MCF 10A (cell line): ENCODE measurements at regions not wholly inside any gene's neighbourhood (a gene's known extent, or its start where the extent isn't known, plus 50 kb on each side); places are given as distances from the start of the nearest gene placed in this dataset.

Experiments used
- BruUV-seq: library from RNA; stranded (reverse); fragments of 400-500 nt; replicated peaks from 2 replicates; lab custom pipeline; 2021; lab: Mats Ljungman, UMichigan
- CTCF ChIA-PET: fragments of 300-600 bp; sonication (Branson Sonifier 250); formaldehyde crosslinking; extraction: SDS; loops from one replicate; lab custom pipeline; 2021; ENCODE audit warnings: antibody characterized with exemption, inconsistent platforms; lab: Yijun Ruan, JAX
- POLR2A ChIA-PET: fragments of 300-600, 350-650 bp; sonication (Branson Sonifier 250); formaldehyde crosslinking; extraction: SDS; loops from one replicate; lab custom pipeline; 2020; ENCODE audit warnings: antibody characterized with exemption, inconsistent platforms; lab: Yijun Ruan, JAX
- DNase-seq: peaks from one replicate; pipeline ENCODE4 v3.0.0-alpha.2; 2018; ENCODE audit not compliant: unreplicated experiment
- H3K27ac Mint-ChIP-seq: one replicate; pipeline ENCODE4 v1.8.0; 2022; ENCODE audit warnings: mild to moderate bottlenecking, low read depth, mixed read lengths; ENCODE audit not compliant: unreplicated experiment
- H3K27me3 Mint-ChIP-seq: one replicate; pipeline ENCODE4 v1.8.0; 2022; ENCODE audit warnings: mixed read lengths; ENCODE audit not compliant: insufficient read depth, unreplicated experiment
- H3K36me3 Mint-ChIP-seq: one replicate; pipeline ENCODE4 v1.8.0; 2022; ENCODE audit warnings: mild to moderate bottlenecking, moderate library complexity, mixed read lengths; ENCODE audit not compliant: insufficient read depth, unreplicated experiment
- H3K4me1 Mint-ChIP-seq: one replicate; pipeline ENCODE4 v1.8.0; 2022; ENCODE audit warnings: mixed read lengths; ENCODE audit not compliant: insufficient read depth, unreplicated experiment
- H3K4me3 Mint-ChIP-seq: one replicate; pipeline ENCODE4 v1.8.0; 2022; ENCODE audit warnings: mild to moderate bottlenecking, moderate library complexity, mixed read lengths; ENCODE audit not compliant: unreplicated experiment
- H3K9me3 Mint-ChIP-seq: one replicate; pipeline ENCODE4 v1.8.0; 2022; ENCODE audit warnings: mixed read lengths; ENCODE audit not compliant: unreplicated experiment
- CTCF ChIP-seq: fragments of 200-600 bp; IDR thresholded peaks from one replicate; pipeline ENCODE4 v1.8.0; 2022; ENCODE audit warnings: antibody characterized with exemption, mild to moderate bottlenecking; ENCODE audit not compliant: unreplicated experiment
- intact Hi-C: fragments of 100-400 bp; cut with micrococcal nuclease; formaldehyde crosslinking; loops from 2 replicates; pipeline ENCODE4 v1.14.1; 2022

- CTCF ChIA-PET = interaction anchor here (0.8 kb wide), 1 partner anchor 56 kb away, joined by 3 read pairs; no protein-coding TSS in a partner anchor
- H3K4me1 Mint-ChIP-seq = no peaks in the 10 kb centered on the region
- intact Hi-C loops = no loop called here
These were observed 417.4 kb upstream of the FMR1 start for GRCh38 chrX:147494365-147494764.

GRCh38 chrX:147498796-147499195, 412.9 kb upstream of the FMR1 start:
- Mint-ChIP-seq H3K36me3 (peaks cover 6% of the 10 kb centered on the region), H3K4me1 (no peaks in the 10 kb centered on the region), H3K27me3 (no peaks in the 10 kb centered on the region), H3K4me3 (no peak overlapping the region), H3K27ac (no peak overlapping the region), H3K9me3 (peaks cover 16% of the 10 kb centered on the region)
- TF ChIP-seq CTCF = no peak
- intact Hi-C loops = no loop called here
- no TSS peak for BruUV-seq
- ChIA-PET POLR2A (no interaction called here), CTCF (interaction anchor here (0.7 kb wide), 1 partner anchor 1202 kb away, joined by 3 read pairs; no protein-coding TSS in a partner anchor)
- no peak for DNase-seq

More at GRCh38 chrX:147494365-147494764, 417.4 kb upstream of the FMR1 start:
- H3K4me3 Mint-ChIP-seq = no peak overlapping the region
- no peaks in the 10 kb centered on the region for H3K36me3 Mint-ChIP-seq
- POLR2A ChIA-PET = no interaction called here
- no TSS peak for BruUV-seq
- H3K27ac Mint-ChIP-seq = no peak overlapping the region
- no peaks in the 10 kb centered on the region for H3K27me3 Mint-ChIP-seq
- peaks cover 11% of the 10 kb centered on the region for H3K9me3 Mint-ChIP-seq
- no peak for DNase-seq
- no peak for TF ChIP-seq CTCF

- DNase-seq = no peak
- Mint-ChIP-seq H3K36me3 (no peaks in the 10 kb centered on the region), H3K27me3 (no peaks in the 10 kb centered on the region), H3K9me3 (peaks cover 8% of the 10 kb centered on the region), H3K4me1 (no peaks in the 10 kb centered on the region), H3K4me3 (no peak overlapping the region), H3K27ac (no peak overlapping the region)
- TF ChIP-seq CTCF = no peak
- ChIA-PET POLR2A (interaction anchor here (0.6 kb wide), 1 partner anchor 264 kb away, joined by 3 read pairs; no protein-coding TSS in a partner anchor), CTCF (interaction anchor here (0.6 to 1.0 kb wide), 2 partner anchors 21 to 77 kb away, joined by 3 read pairs; no protein-coding TSS in a partner anchor)
- no TSS peak for BruUV-seq
- intact Hi-C loops = no loop called here
These were observed 388.7 kb upstream of the FMR1 start for GRCh38 chrX:147522981-147523380.

GRCh38 chrX:147533426-147533825, 378.3 kb upstream of the FMR1 start:
- no peak overlapping the region for H3K27ac Mint-ChIP-seq
- BruUV-seq = no TSS peak
- TF ChIP-seq CTCF = no peak
- no peaks in the 10 kb centered on the region for H3K27me3 Mint-ChIP-seq
- ChIA-PET POLR2A (no interaction called here), CTCF (interaction anchor here (0.9 kb wide), 1 partner anchor 305 kb away, joined by 4 read pairs; no protein-coding TSS in a partner anchor)
- H3K9me3 Mint-ChIP-seq = peaks cover 6% of the 10 kb centered on the region
- no peak for DNase-seq
- H3K36me3 Mint-ChIP-seq = no peaks in the 10 kb centered on the region
- no peak overlapping the region for H3K4me3 Mint-ChIP-seq
- no peaks in the 10 kb centered on the region for H3K4me1 Mint-ChIP-seq
- intact Hi-C loops = no loop called here
